T-helper 2 cell treated with Interferon-gamma antibody and Interleukin-4, amounts not matched to agents 5 μg/mL and 100 μg/mL, for 36 hours (primary cell): ENCODE measurements at regions not wholly inside any gene's neighbourhood (a gene's known extent, or its start where the extent isn't known, plus 50 kb on each side); places are given as distances from the start of the nearest gene placed in this dataset.
"Not testable (repeated sequence)": the region's sequence is repeated elsewhere in the genome, so short reads cannot be mapped to it uniquely, and the experiment has no call there.

Experiments
- DNase-seq: peaks from one replicate; pipeline ENCODE4 v3.0.0; 2021; ENCODE audit warnings: low spot score
- H3K27ac Mint-ChIP-seq: one replicate; pipeline ENCODE4 v1.8.0; 2021; ENCODE audit warnings: mild to moderate bottlenecking, mixed read lengths
- H3K27me3 Mint-ChIP-seq: one replicate; pipeline ENCODE4 v1.8.0; 2021; ENCODE audit warnings: low read depth, mixed read lengths
- H3K36me3 Mint-ChIP-seq: one replicate; pipeline ENCODE4 v1.8.0; 2021; ENCODE audit warnings: low read depth, mixed read lengths
- H3K4me1 Mint-ChIP-seq: one replicate; pipeline ENCODE4 v1.8.0; 2021; ENCODE audit warnings: low read depth, mixed read lengths
- H3K4me3 Mint-ChIP-seq: one replicate; pipeline ENCODE4 v1.8.0; 2022; ENCODE audit warnings: mild to moderate bottlenecking, moderate library complexity, mixed read lengths
- H3K9me3 Mint-ChIP-seq: one replicate; pipeline ENCODE4 v1.8.0; 2021; ENCODE audit warnings: mixed read lengths

GRCh38 chr21:27362249-27362648, 395.4 kb upstream of the ADAMTS5 start:
- no peak for DNase-seq
- Mint-ChIP-seq H3K27ac (no peak overlapping the region), H3K9me3 (peaks cover 17% of the 10 kb centered on the region), H3K36me3 (no peaks in the 10 kb centered on the region), H3K27me3 (no peaks in the 10 kb centered on the region), H3K4me1 (no peaks in the 10 kb centered on the region), H3K4me3 (no peak overlapping the region)

- DNase-seq, result no peak
- Mint-ChIP-seq H3K9me3 (peaks cover 17% of the 10 kb centered on the region), H3K27ac (no peak overlapping the region), H3K27me3 (no peaks in the 10 kb centered on the region), H3K36me3 (no peaks in the 10 kb centered on the region), H3K4me1 (no peaks in the 10 kb centered on the region), H3K4me3 (no peak overlapping the region)
Measured at GRCh38 chr21:27359141-27359540, 392.3 kb upstream of the ADAMTS5 start.

GRCh38 chr21:27352885-27353284, 386.0 kb upstream of the ADAMTS5 start:
- Mint-ChIP-seq H3K9me3 (peaks cover 15% of the 10 kb centered on the region), H3K4me1 (no peaks in the 10 kb centered on the region), H3K27ac (no peak overlapping the region), H3K27me3 (no peaks in the 10 kb centered on the region), H3K4me3 (no peak overlapping the region), H3K36me3 (no peaks in the 10 kb centered on the region)
- no peak for DNase-seq

GRCh38 chr21:27346041-27346448, 379.2 kb upstream of the ADAMTS5 start:
- Mint-ChIP-seq H3K27me3 (no peaks in the 10 kb centered on the region), H3K4me1 (no peaks in the 10 kb centered on the region), H3K36me3 (no peaks in the 10 kb centered on the region), H3K4me3 (no peak overlapping the region), H3K9me3 (peaks cover 27% of the 10 kb centered on the region), H3K27ac (no peak overlapping the region)
- no peak for DNase-seq

GRCh38 chr21:27339902-27340301, 373.0 kb upstream of the ADAMTS5 start:
- no peak for DNase-seq
- Mint-ChIP-seq H3K27me3 (no peaks in the 10 kb centered on the region), H3K27ac (no peak overlapping the region), H3K36me3 (no peaks in the 10 kb centered on the region), H3K9me3 (peaks cover 41% of the 10 kb centered on the region), H3K4me3 (no peak overlapping the region), H3K4me1 (no peaks in the 10 kb centered on the region)

GRCh38 chr21:27338007-27338406, 371.1 kb upstream of the ADAMTS5 start:
- not testable (repeated sequence) for DNase-seq, H3K4me3 Mint-ChIP-seq, H3K36me3 Mint-ChIP-seq, H3K27me3 Mint-ChIP-seq, H3K4me1 Mint-ChIP-seq, H3K27ac Mint-ChIP-seq
- peaks cover 46% of the 10 kb centered on the region for H3K9me3 Mint-ChIP-seq

GRCh38 chr21:27333096-27333495, 366.2 kb upstream of the ADAMTS5 start:
- no peaks in the 10 kb centered on the region for H3K4me1 Mint-ChIP-seq
- H3K27ac Mint-ChIP-seq, result no peak overlapping the region

GRCh38 chr21:27329255-27329851, 362.5 kb upstream of the ADAMTS5 start:
- DNase-seq, result no peak
- no peak overlapping the region for H3K27ac Mint-ChIP-seq
- no peak overlapping the region for H3K4me3 Mint-ChIP-seq
- H3K27me3 Mint-ChIP-seq, result no peaks in the 10 kb centered on the region
- no peaks in the 10 kb centered on the region for H3K36me3 Mint-ChIP-seq
- H3K4me1 Mint-ChIP-seq, result no peaks in the 10 kb centered on the region
- peaks cover 22% of the 10 kb centered on the region for H3K9me3 Mint-ChIP-seq

More at GRCh38 chr21:27333096-27333495, 366.2 kb upstream of the ADAMTS5 start:
- no peaks in the 10 kb centered on the region for H3K27me3 Mint-ChIP-seq
- DNase-seq, result no peak
- H3K9me3 Mint-ChIP-seq, result peaks cover 44% of the 10 kb centered on the region
- H3K36me3 Mint-ChIP-seq, result no peaks in the 10 kb centered on the region
- H3K4me3 Mint-ChIP-seq, result no peak overlapping the region

GRCh38 chr21:27326301-27326700, 359.4 kb upstream of the ADAMTS5 start:
- no peak overlapping the region for H3K4me3 Mint-ChIP-seq
- no peaks in the 10 kb centered on the region for H3K4me1 Mint-ChIP-seq
- no peaks in the 10 kb centered on the region for H3K27me3 Mint-ChIP-seq
- peaks cover 11% of the 10 kb centered on the region for H3K9me3 Mint-ChIP-seq
- no peaks in the 10 kb centered on the region for H3K36me3 Mint-ChIP-seq
- DNase-seq, result no peak
- H3K27ac Mint-ChIP-seq, result no peak overlapping the region

- peaks cover 16% of the 10 kb centered on the region for H3K9me3 Mint-ChIP-seq
- no peaks in the 10 kb centered on the region for H3K4me1 Mint-ChIP-seq
- H3K36me3 Mint-ChIP-seq, result no peaks in the 10 kb centered on the region
- H3K27me3 Mint-ChIP-seq, result no peaks in the 10 kb centered on the region
- H3K4me3 Mint-ChIP-seq, result no peak overlapping the region
- no peak overlapping the region for H3K27ac Mint-ChIP-seq
- DNase-seq, result no peak
Measured at GRCh38 chr21:27323331-27323730, 356.4 kb upstream of the ADAMTS5 start.

GRCh38 chr21:27321791-27322190, 354.9 kb upstream of the ADAMTS5 start:
- Mint-ChIP-seq H3K27me3 (no peaks in the 10 kb centered on the region), H3K36me3 (no peaks in the 10 kb centered on the region), H3K9me3 (peaks cover 19% of the 10 kb centered on the region), H3K27ac (no peak overlapping the region), H3K4me3 (no peak overlapping the region), H3K4me1 (no peaks in the 10 kb centered on the region)
- no peak for DNase-seq

- Mint-ChIP-seq H3K27me3 (no peaks in the 10 kb centered on the region), H3K4me3 (no peak overlapping the region), H3K36me3 (no peaks in the 10 kb centered on the region), H3K9me3 (peaks cover 23% of the 10 kb centered on the region), H3K4me1 (no peaks in the 10 kb centered on the region), H3K27ac (no peak overlapping the region)
- DNase-seq, result no peak
Measured at GRCh38 chr21:27320868-27321267, 354.0 kb upstream of the ADAMTS5 start.

GRCh38 chr21:27317601-27318000, 350.7 kb upstream of the ADAMTS5 start:
- H3K9me3 Mint-ChIP-seq, result peaks cover 32% of the 10 kb centered on the region
- H3K36me3 Mint-ChIP-seq, H3K27me3 Mint-ChIP-seq, H3K27ac Mint-ChIP-seq, H3K4me1 Mint-ChIP-seq, H3K4me3 Mint-ChIP-seq, DNase-seq: not testable (repeated sequence)

- Mint-ChIP-seq H3K9me3 (peaks cover 28% of the 10 kb centered on the region), H3K27me3 (no peaks in the 10 kb centered on the region), H3K4me3 (no peak overlapping the region), H3K27ac (no peak overlapping the region), H3K4me1 (no peaks in the 10 kb centered on the region), H3K36me3 (no peaks in the 10 kb centered on the region)
- no peak for DNase-seq
Measured at GRCh38 chr21:27315373-27315772, 348.5 kb upstream of the ADAMTS5 start.

GRCh38 chr21:27314131-27314530, 347.2 kb upstream of the ADAMTS5 start:
- H3K27ac Mint-ChIP-seq, result no peak overlapping the region
- H3K4me3 Mint-ChIP-seq, result no peak overlapping the region
- peaks cover 30% of the 10 kb centered on the region for H3K9me3 Mint-ChIP-seq
- no peaks in the 10 kb centered on the region for H3K36me3 Mint-ChIP-seq
- no peak for DNase-seq
- H3K27me3 Mint-ChIP-seq, result no peaks in the 10 kb centered on the region
- H3K4me1 Mint-ChIP-seq, result no peaks in the 10 kb centered on the region
